ENCODE measurements at regions not wholly inside any gene's neighbourhood (a gene's known extent, or its start where the extent isn't known, plus 50 kb on each side); places are given as distances from the start of the nearest gene placed in this dataset.

- Histone ChIP-seq H3K4me1 (no peaks in the 10 kb centered on the region), H3K27me3 (no peaks in the 10 kb centered on the region), H3K4me3 (no peak overlapping the region), H3K36me3 (no peaks in the 10 kb centered on the region), H3K27ac (no peak overlapping the region), H3K9me3 (no peaks in the 10 kb centered on the region)
- no peak for DNase-seq
- TF ChIP-seq, protein P1, sequence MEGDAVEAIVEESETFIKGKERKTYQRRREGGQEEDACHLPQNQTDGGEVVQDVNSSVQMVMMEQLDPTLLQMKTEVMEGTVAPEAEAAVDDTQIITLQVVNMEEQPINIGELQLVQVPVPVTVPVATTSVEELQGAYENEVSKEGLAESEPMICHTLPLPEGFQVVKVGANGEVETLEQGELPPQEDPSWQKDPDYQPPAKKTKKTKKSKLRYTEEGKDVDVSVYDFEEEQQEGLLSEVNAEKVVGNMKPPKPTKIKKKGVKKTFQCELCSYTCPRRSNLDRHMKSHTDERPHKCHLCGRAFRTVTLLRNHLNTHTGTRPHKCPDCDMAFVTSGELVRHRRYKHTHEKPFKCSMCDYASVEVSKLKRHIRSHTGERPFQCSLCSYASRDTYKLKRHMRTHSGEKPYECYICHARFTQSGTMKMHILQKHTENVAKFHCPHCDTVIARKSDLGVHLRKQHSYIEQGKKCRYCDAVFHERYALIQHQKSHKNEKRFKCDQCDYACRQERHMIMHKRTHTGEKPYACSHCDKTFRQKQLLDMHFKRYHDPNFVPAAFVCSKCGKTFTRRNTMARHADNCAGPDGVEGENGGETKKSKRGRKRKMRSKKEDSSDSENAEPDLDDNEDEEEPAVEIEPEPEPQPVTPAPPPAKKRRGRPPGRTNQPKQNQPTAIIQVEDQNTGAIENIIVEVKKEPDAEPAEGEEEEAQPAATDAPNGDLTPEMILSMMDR (IDR thresholded peaks at IDR 0.05), result no peak
- no peak for TF ChIP-seq POLR2A (IDR thresholded peaks at IDR 0.05)
These were observed 196.4 kb downstream of the NSUN3 start for GRCh38 chr3:94259291-94259690.

DNA sequence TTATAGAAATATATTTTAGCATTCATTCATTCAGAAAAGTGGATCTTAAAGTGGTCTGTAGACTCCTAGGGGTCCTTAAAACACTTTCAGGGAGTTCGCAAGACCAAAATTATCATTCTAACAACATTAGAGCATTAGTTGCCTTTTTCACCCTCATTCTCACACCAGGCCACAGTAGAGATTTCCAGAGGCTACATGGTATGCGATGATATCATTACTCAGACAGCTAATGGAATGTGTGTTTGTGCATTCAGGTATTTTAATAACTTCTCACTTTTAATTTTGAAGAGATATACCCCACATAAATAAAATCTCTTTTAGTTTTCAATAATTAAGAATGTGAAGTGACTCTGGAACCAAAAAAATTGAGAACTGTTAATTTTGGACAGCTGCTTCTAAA lies 206.9 kb downstream of the NSUN3 start:
- H3K4me3 ChIP-seq, result no peak overlapping the region

GRCh38 chr3:94272016-94272415 lies 209.2 kb downstream of the NSUN3 start:
- no peak for DNase-seq
- Histone ChIP-seq H3K27me3 (no peaks in the 10 kb centered on the region), H3K9me3 (no peaks in the 10 kb centered on the region), H3K4me1 (no peaks in the 10 kb centered on the region), H3K4me3 (no peak overlapping the region), H3K27ac (no peak overlapping the region), H3K36me3 (no peaks in the 10 kb centered on the region)
- TF ChIP-seq, protein P1 (IDR thresholded peaks at IDR 0.05), result no peak
- TF ChIP-seq POLR2A (IDR thresholded peaks at IDR 0.05), result no peak

More for the DNA sequence above, 206.9 kb downstream of the NSUN3 start:
- Histone ChIP-seq H3K27me3 (no peaks in the 10 kb centered on the region), H3K4me1 (no peaks in the 10 kb centered on the region), H3K36me3 (no peaks in the 10 kb centered on the region), H3K9me3 (no peaks in the 10 kb centered on the region), H3K27ac (no peak overlapping the region)
- no peak for DNase-seq
- no peak for TF ChIP-seq POLR2A (IDR thresholded peaks at IDR 0.05)
- TF ChIP-seq, protein P1 (IDR thresholded peaks at IDR 0.05), result no peak

DNA sequence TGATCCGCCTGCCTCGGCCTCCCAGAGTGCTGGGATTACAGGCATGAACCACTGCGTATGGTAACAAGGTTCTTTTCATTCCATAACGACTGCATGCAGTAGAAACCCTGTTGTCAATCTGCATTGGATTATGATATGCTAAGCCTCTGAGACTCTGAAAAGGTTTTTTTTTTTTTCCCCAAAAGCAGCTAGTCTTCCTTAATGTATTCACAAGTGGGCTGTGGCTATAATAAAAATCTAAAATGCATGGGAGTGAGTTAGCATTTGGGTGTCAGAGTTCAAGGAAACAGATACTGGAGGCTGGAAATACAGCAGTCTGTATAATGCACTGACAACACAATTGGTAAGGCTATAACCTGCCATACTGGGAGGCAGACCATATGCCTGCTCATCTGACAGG lies 218.1 kb downstream of the NSUN3 start:
- no peaks in the 10 kb centered on the region for H3K27me3 ChIP-seq
- no peaks in the 10 kb centered on the region for H3K36me3 ChIP-seq
- TF ChIP-seq POLR2A (IDR thresholded peaks at IDR 0.05), result no peak
- TF ChIP-seq, protein P1 (IDR thresholded peaks at IDR 0.05), result no peak
- H3K27ac ChIP-seq, result no peak overlapping the region
- DNase-seq, result no peak
- H3K4me3 ChIP-seq, result no peak overlapping the region
- no peaks in the 10 kb centered on the region for H3K9me3 ChIP-seq
- H3K4me1 ChIP-seq, result no peaks in the 10 kb centered on the region

DNA sequence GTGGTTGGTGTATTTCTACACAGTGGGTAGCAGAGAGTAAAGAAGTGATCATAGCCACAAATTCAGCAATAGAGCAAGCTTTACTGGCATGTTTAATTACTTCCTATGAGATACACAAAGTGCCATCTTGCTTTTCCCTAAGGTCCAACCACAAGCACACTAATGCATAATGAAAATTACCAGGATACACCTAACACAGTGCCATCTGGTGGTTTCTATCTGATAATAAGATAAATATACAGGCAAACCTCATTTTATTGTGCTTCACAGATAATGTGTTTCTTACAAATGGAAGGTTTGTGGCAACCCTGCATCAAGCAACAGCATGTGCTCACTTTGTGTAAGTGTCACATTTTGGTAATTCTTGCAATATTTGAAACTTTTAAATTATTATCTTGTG lies 223.0 kb downstream of the NSUN3 start:
- no peaks in the 10 kb centered on the region for H3K27me3 ChIP-seq
- H3K36me3 ChIP-seq, result no peaks in the 10 kb centered on the region
- H3K9me3 ChIP-seq, result no peaks in the 10 kb centered on the region
- no peak for TF ChIP-seq POLR2A (IDR thresholded peaks at IDR 0.05)
- TF ChIP-seq, protein P1 (IDR thresholded peaks at IDR 0.05), result no peak
- no peak overlapping the region for H3K4me3 ChIP-seq
- no peaks in the 10 kb centered on the region for H3K4me1 ChIP-seq
- H3K27ac ChIP-seq, result no peak overlapping the region
- no peak for DNase-seq

- no peak overlapping the region for H3K4me3 ChIP-seq
- no peaks in the 10 kb centered on the region for H3K9me3 ChIP-seq
- H3K27ac ChIP-seq, result no peak overlapping the region
- H3K36me3 ChIP-seq, result no peaks in the 10 kb centered on the region
- DNase-seq, result no peak
- no peak for TF ChIP-seq POLR2A (IDR thresholded peaks at IDR 0.05)
- TF ChIP-seq, protein P1 (IDR thresholded peaks at IDR 0.05), result no peak
- no peaks in the 10 kb centered on the region for H3K4me1 ChIP-seq
- H3K27me3 ChIP-seq, result no peaks in the 10 kb centered on the region
These were observed 228.8 kb downstream of the NSUN3 start for GRCh38 chr3:94291686-94292085.
